Hepatocyte (in vitro differentiated cells): ENCODE measurements at regions not wholly inside any gene's neighbourhood (a gene's known extent, or its start where the extent isn't known, plus 50 kb on each side); places are given as distances from the start of the nearest gene placed in this dataset.

Source experiments
- EZH2 ChIP-seq: fragments of 200-600 bp; sonication (generic); IDR thresholded peaks from 2 replicates; pipeline ENCODE4 v1.6.1; 2016; ENCODE audit warnings: antibody characterized with exemption, mild to moderate bottlenecking, borderline replicate concordance
- EZH2phosphoT487 ChIP-seq: fragments of 200-600 bp; sonication (generic); IDR thresholded peaks from one replicate; pipeline ENCODE4 v1.6.1; 2018; ENCODE audit warnings: antibody characterized with exemption, mild to moderate bottlenecking, low read depth, moderate library complexity; ENCODE audit not compliant: unreplicated experiment, severe bottlenecking
- TF ChIP-seq, protein P1 (sequence below): fragments of 200-600 bp; sonication (generic); IDR thresholded peaks from 2 replicates; pipeline ENCODE4 v1.5.1; 2016; ENCODE audit warnings: antibody characterized with exemption, mild to moderate bottlenecking; ENCODE audit not compliant: poor library complexity

DNA sequence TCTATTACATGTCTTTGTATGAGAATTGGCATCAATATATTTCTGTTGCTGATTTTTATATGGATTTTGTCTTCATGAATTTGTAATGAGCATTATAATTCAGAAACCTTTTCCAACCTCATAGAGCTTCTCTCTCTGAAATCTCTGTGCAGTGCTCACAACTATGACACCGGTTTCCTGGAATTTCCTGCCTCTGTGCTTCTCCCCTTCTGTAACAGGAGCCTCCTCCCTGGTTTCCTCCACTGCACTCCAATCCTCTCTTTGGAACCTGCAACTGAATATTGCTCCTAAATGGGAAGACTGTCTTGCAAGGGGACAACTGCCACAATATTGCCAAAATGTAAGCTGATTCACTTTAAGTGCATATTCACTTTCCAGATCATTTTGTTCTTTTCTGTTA is 1147.9 kb downstream of the UQCRFS1 start:
- TF ChIP-seq, protein P1, sequence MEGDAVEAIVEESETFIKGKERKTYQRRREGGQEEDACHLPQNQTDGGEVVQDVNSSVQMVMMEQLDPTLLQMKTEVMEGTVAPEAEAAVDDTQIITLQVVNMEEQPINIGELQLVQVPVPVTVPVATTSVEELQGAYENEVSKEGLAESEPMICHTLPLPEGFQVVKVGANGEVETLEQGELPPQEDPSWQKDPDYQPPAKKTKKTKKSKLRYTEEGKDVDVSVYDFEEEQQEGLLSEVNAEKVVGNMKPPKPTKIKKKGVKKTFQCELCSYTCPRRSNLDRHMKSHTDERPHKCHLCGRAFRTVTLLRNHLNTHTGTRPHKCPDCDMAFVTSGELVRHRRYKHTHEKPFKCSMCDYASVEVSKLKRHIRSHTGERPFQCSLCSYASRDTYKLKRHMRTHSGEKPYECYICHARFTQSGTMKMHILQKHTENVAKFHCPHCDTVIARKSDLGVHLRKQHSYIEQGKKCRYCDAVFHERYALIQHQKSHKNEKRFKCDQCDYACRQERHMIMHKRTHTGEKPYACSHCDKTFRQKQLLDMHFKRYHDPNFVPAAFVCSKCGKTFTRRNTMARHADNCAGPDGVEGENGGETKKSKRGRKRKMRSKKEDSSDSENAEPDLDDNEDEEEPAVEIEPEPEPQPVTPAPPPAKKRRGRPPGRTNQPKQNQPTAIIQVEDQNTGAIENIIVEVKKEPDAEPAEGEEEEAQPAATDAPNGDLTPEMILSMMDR = no peak
- TF ChIP-seq EZH2phosphoT487 = no peak
- no peak for TF ChIP-seq EZH2
